CD1c-positive myeloid dendritic cell (primary cell): ENCODE measurements at regions not wholly inside any gene's neighbourhood (a gene's known extent, or its start where the extent isn't known, plus 50 kb on each side); places are given as distances from the start of the nearest gene placed in this dataset.

Source experiments
- DNase-seq: peaks from one replicate; pipeline ENCODE4 v3.0.0-alpha.2; 2016; ENCODE audit errors: extremely low spot score

- no peak for DNase-seq
Measured at GRCh38 chr4:10746371-10747171, 62.0 kb upstream of the CLNK start.

- no peak for DNase-seq
Measured at GRCh38 chr4:10743357-10743756, 58.8 kb upstream of the CLNK start.

- no peak for DNase-seq
Measured at GRCh38 chr4:10741961-10742699, 57.6 kb upstream of the CLNK start.

GRCh38 chr4:10740891-10741620, 56.5 kb upstream of the CLNK start:
- no peak for DNase-seq

GRCh38 chr4:10740251-10740650, 55.7 kb upstream of the CLNK start:
- no peak for DNase-seq

- DNase-seq = no peak
Measured at GRCh38 chr4:10738826-10739489, 54.4 kb upstream of the CLNK start.

- no peak for DNase-seq
Measured at GRCh38 chr4:10737337-10737736, 52.8 kb upstream of the CLNK start.

GRCh38 chr4:10736895-10737294, 52.3 kb upstream of the CLNK start:
- DNase-seq = no peak

- no peak for DNase-seq
Measured at GRCh38 chr4:10736266-10736665, 51.7 kb upstream of the CLNK start.

GRCh38 chr4:10734697-10735096, 50.1 kb upstream of the CLNK start:
- no peak for DNase-seq
